Duodenal mucosa (tissue), 2 donors: ENCODE measurements at regions not wholly inside any gene's neighbourhood (a gene's known extent, or its start where the extent isn't known, plus 50 kb on each side); places are given as distances from the start of the nearest gene placed in this dataset.

Experiments used
- H3K27ac ChIP-seq: one replicate; pipeline ENCODE4 v1.7.0; 2013; ENCODE audit warnings: low read depth, low read length
- H3K27me3 ChIP-seq, 2 donors: one replicate each; pipeline ENCODE4 v1.7.0; 2013; ENCODE audit warnings: low read length in 2 of 2, control low read depth in 1 of 2; ENCODE audit not compliant: insufficient read depth in 2 of 2, control insufficient read depth in 1 of 2
- H3K36me3 ChIP-seq, 2 donors: one replicate each; pipeline ENCODE4 v1.7.0; 2013; ENCODE audit warnings: low read length in 2 of 2, control low read depth in 1 of 2; ENCODE audit not compliant: insufficient read depth in 2 of 2, control insufficient read depth in 1 of 2
- H3K4me1 ChIP-seq, 2 donors: one replicate each; pipeline ENCODE4 v1.7.0; 2013; ENCODE audit warnings: low read length in 2 of 2, control low read depth in 1 of 2; ENCODE audit not compliant: insufficient read depth in 2 of 2, control insufficient read depth in 1 of 2
- H3K4me3 ChIP-seq, 2 donors: one replicate each; pipeline ENCODE4 v1.7.0; 2013; ENCODE audit warnings: low read length in 2 of 2, low read depth in 1 of 2
- H3K9ac ChIP-seq, 2 donors: one replicate each; pipeline ENCODE4 v1.7.0; 2013; ENCODE audit warnings: low read length in 2 of 2, low read depth in 1 of 2
- H3K9me3 ChIP-seq, 2 donors: one replicate each; pipeline ENCODE4 v1.7.0; 2013; ENCODE audit warnings: low read length in 2 of 2, control low read depth in 1 of 2; ENCODE audit not compliant: control insufficient read depth in 1 of 2

GRCh38 chr16:54647725-54648221, 282.9 kb upstream of the IRX5 start:
- Histone ChIP-seq H3K4me1 (no peaks in the 10 kb centered on the region), H3K27ac (no peak overlapping the region), H3K36me3 (no peaks in the 10 kb centered on the region), H3K9me3 (no peaks in the 10 kb centered on the region), H3K4me3 (no peak overlapping the region), H3K27me3 (no peaks in the 10 kb centered on the region), H3K9ac (no peak overlapping the region)

DNA sequence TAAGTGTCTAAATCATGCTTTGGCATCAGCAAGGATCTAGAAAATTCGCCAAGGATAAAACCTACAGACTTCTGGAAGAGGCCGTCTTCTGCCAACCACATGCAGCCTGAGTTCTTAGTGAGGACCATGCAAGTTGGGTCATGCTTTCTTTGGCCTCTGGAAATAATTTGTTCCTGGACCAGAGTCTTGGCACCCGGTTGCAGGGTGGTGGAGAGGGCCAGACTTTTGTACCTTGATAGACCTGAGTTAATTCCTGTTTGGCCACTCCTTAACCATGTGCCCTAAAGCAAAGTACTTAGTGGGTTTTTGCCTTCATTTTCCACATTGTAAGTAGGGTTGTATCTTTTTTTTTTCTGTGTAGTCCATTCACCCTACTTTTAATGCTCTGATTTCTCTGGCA, 283.4 kb upstream of the IRX5 start:
- no peak overlapping the region for H3K27ac ChIP-seq

DNA sequence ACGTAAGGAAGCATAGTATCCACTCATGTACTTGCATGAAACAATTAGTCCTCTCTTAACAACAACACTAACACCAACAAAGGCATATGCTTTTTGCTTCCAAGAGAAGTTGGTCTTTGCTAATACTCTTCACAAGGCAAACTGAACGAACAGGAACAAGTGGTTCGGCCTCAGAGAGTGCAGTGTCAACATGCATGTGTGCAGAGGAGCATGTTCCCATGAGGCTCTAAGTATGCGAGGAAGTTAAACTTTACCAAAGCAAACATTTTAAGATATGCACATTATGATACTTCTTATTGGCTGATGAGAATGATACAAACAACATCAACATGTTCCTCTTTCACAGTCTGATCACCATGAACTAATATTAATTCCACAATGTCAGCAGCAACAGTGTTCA, 285.3 kb upstream of the IRX5 start:
- Histone ChIP-seq H3K9me3 (no peaks in the 10 kb centered on the region), H3K9ac (no peak overlapping the region), H3K4me1 (no peaks in the 10 kb centered on the region), H3K27me3 (no peaks in the 10 kb centered on the region), H3K27ac (no peak overlapping the region), H3K4me3 (no peak overlapping the region), H3K36me3 (no peaks in the 10 kb centered on the region)

More for the DNA sequence above, 283.4 kb upstream of the IRX5 start:
- no peaks in the 10 kb centered on the region for H3K4me1 ChIP-seq
- H3K36me3 ChIP-seq, result no peaks in the 10 kb centered on the region
- H3K9ac ChIP-seq, result no peak overlapping the region
- H3K4me3 ChIP-seq, result no peak overlapping the region
- H3K9me3 ChIP-seq, result no peaks in the 10 kb centered on the region
- H3K27me3 ChIP-seq, result no peaks in the 10 kb centered on the region

- Histone ChIP-seq H3K4me3 (no peak overlapping the region), H3K36me3 (no peaks in the 10 kb centered on the region), H3K9me3 (no peaks in the 10 kb centered on the region), H3K9ac (no peak overlapping the region), H3K27ac (no peak overlapping the region), H3K27me3 (no peaks in the 10 kb centered on the region), H3K4me1 (no peaks in the 10 kb centered on the region)
Observed at GRCh38 chr16:54636221-54636793, 294.4 kb upstream of the IRX5 start.

DNA sequence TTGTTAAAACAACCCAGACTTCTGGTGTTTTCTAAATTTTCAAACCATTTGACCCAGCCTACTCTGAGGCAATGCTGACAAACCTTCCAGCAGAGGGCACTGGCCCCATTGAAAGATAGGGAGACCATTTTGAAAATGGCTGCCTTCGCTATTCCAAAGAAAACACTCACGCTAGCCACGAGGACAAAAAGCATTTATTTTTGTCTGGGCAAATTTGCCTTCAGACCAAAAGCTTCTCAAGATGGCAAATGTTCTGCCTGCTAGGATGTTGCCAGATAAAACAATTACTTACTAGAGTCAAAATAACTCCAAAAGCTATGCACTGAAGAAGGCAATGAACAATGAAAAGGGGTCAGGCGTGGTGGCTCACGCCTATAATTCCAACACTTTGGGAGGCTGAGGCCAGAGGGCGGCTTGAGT, 296.7 kb upstream of the IRX5 start:
- H3K9me3 ChIP-seq, result no peaks in the 10 kb centered on the region
- no peak overlapping the region for H3K9ac ChIP-seq
- H3K36me3 ChIP-seq, result no peaks in the 10 kb centered on the region
- H3K27ac ChIP-seq, result no peak overlapping the region
- H3K4me1 ChIP-seq, result no peaks in the 10 kb centered on the region
- H3K27me3 ChIP-seq, result no peaks in the 10 kb centered on the region
- H3K4me3 ChIP-seq, result no peak overlapping the region

DNA sequence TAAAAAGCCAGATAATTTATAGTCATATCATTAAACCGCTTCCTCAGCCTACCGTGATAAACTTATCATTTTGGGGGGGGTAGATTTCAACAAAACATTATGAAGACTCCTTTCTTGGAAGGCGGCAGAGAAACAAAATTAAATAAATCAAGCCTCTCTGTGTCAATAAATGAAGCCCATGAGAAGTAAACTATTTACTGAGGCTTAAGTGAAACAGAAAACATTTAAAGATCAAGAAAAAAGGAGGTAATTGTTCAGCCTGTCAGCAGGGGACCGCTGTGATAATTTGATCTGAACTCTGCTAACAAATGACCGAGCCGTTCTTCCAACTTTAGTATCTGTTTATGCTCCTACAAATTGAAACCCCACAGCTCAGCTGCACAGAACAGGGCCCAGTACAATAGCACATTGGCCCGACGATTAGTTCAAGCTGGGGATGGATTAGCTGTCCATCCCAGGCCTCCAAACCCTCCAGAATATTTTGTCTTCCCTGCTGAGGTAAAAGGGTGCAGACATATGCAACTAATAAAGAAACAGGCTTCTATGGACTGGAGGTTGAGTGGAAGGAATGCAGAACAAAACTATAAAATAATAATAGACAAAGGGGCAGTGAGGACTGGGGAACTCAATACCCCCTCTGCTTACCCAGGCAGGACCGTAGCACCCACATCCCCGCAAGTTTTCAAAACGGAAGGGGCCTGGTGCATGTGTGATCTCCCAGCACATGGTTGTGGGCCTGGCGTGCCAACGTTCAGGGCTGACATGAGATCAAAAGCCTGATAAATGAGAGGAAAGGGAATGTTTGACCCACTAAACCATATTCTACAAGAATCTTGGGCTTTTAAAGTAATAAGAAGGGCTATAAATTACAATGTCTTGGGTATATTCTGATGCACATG, 298.1 kb upstream of the IRX5 start:
- no peaks in the 10 kb centered on the region for H3K27me3 ChIP-seq
- H3K9me3 ChIP-seq, result no peaks in the 10 kb centered on the region
- no peak overlapping the region for H3K9ac ChIP-seq
- H3K27ac ChIP-seq, result no peak overlapping the region
- H3K36me3 ChIP-seq, result no peaks in the 10 kb centered on the region
- H3K4me1 ChIP-seq, result no peaks in the 10 kb centered on the region
- H3K4me3 ChIP-seq, result no peak overlapping the region

DNA sequence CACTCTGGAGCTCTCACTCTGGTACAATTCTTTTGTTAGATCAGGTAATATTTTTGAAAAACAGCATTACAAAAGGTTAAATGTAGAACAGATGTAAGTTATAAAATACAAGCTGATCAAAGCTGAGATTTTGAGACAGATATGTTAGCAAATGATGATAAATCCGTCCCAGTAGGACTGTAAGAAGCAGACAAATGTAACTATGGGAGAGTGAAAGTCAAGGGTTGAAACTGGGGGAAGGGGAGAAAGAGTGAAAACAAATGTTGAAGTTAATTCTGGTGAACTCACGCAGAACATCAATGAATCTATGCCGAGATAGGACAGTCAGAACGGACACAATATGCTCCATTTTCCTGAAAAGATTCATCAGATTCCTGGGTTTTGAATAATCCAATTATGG, 298.9 kb upstream of the IRX5 start:
- Histone ChIP-seq H3K4me3 (no peak overlapping the region), H3K4me1 (no peaks in the 10 kb centered on the region), H3K9me3 (no peaks in the 10 kb centered on the region), H3K9ac (no peak overlapping the region), H3K27me3 (no peaks in the 10 kb centered on the region), H3K36me3 (no peaks in the 10 kb centered on the region), H3K27ac (no peak overlapping the region)

- no peak overlapping the region for H3K27ac ChIP-seq
- no peak overlapping the region for H3K4me3 ChIP-seq
- no peaks in the 10 kb centered on the region for H3K9me3 ChIP-seq
- no peak overlapping the region for H3K9ac ChIP-seq
- H3K27me3 ChIP-seq, result no peaks in the 10 kb centered on the region
- no peaks in the 10 kb centered on the region for H3K36me3 ChIP-seq
- H3K4me1 ChIP-seq, result no peaks in the 10 kb centered on the region
Observed at GRCh38 chr16:54630284-54630967, 300.2 kb upstream of the IRX5 start.

DNA sequence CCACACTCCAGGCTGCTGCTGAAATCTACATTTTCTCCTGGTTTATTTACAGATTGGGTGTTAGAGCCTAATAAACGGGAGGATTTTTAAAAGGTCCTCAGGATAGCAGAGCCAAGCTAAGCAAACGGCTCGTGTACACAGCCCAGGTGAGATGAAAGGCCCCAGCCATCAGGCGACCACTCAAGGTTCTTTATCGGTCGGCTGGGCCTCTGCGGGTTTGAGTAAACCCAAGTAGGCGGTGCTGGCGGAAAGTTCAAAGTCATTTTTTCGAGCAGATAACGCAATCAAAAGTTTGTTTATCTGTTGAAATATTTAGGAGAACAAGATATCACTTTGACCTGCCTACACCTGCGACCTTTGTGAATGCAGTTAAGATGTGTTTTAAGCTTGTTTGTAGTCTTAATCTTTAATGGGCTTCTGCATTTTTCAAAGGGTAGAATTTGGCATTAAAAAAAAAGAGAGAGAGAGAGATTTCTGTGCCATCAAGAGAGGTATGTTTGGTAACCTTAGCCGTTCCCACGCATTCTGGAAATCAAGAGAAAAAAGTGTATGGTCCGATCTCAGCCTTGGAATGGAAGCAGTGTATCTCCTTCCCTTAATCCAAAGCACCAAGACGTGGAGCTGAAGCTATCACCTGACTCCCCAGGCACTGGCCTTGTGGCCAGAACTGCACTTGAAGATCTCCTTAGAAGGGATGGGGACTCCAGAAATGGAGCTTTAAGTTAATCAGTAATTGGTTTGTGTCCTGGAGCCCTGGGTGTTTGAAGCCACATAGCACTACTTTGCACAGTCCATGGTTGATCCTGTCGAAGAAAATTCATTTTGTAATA, 301.7 kb upstream of the IRX5 start:
- H3K9me3 ChIP-seq, result no peaks in the 10 kb centered on the region
- H3K4me3 ChIP-seq, result peak overlapping the region in 1 of 2 donors; percentile 8
- no peaks in the 10 kb centered on the region for H3K4me1 ChIP-seq
- H3K36me3 ChIP-seq, result no peaks in the 10 kb centered on the region
- no peaks in the 10 kb centered on the region for H3K27me3 ChIP-seq
- H3K9ac ChIP-seq, result no peak overlapping the region
- H3K27ac ChIP-seq, result no peak overlapping the region
